BE2C (cell line): ENCODE measurements at regions not wholly inside any gene's neighbourhood (a gene's known extent, or its start where the extent isn't known, plus 50 kb on each side); places are given as distances from the start of the nearest gene placed in this dataset.
"Not testable (repeated sequence)": the region's sequence is repeated elsewhere in the genome, so short reads cannot be mapped to it uniquely, and the experiment has no call there.

Experiments used
- DNase-seq: peaks from one replicate; pipeline ENCODE4 v3.0.0-alpha.2; 2020
- H3K27me3 ChIP-seq: fragments of 250-450 bp; sonication (Bioruptor Pico); 2 replicates; pipeline ENCODE4 v1.5.1; 2020; ENCODE audit warnings: mild to moderate bottlenecking
- H3K36me3 ChIP-seq: fragments of 250-450 bp; sonication (Bioruptor Pico); 2 replicates; pipeline ENCODE4 v1.5.1; 2020; ENCODE audit warnings: mild to moderate bottlenecking
- H3K4me1 ChIP-seq: fragments of 250-450 bp; sonication (Bioruptor Pico); 2 replicates; pipeline ENCODE4 v1.5.1; 2020
- H3K4me3 ChIP-seq: 2 replicates; pipeline ENCODE4 v1.5.1; 2011; ENCODE audit warnings: low read depth, low read length
- H3K9me3 ChIP-seq: fragments of 250-450 bp; sonication (Bioruptor Pico); 2 replicates; pipeline ENCODE4 v1.5.1; 2020
- TF ChIP-seq, protein P1 (sequence below): IDR thresholded peaks from 2 replicates; pipeline ENCODE4 v1.5.1; 2012; ENCODE audit warnings: mild to moderate bottlenecking, low read depth, low read length

DNA sequence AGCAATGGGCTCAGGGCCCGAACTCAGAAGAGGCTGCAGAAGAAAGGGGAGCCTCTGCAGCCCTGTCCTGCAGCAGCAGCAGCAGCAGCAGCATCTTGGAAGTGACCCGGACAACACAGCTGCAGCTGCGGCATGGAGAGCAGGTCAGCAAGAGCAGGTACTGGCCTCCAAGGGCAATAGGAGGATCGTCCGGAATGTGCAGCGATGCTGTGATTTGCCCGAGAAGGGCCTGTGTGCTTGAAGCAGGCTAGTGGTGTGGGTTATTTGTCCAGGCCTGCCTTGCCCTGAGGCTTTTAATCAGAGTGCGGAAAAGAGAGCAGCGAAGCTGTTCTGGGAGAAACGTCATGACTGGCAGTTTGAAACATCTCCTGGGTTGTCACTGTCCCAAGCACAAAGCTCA is 126.0 kb downstream of the F11 start:
- Histone ChIP-seq H3K4me3 (no peak overlapping the region), H3K27me3 (no peaks in the 10 kb centered on the region), H3K9me3 (no peaks in the 10 kb centered on the region), H3K36me3 (no peaks in the 10 kb centered on the region), H3K4me1 (no peaks in the 10 kb centered on the region)
- TF ChIP-seq, protein P1, sequence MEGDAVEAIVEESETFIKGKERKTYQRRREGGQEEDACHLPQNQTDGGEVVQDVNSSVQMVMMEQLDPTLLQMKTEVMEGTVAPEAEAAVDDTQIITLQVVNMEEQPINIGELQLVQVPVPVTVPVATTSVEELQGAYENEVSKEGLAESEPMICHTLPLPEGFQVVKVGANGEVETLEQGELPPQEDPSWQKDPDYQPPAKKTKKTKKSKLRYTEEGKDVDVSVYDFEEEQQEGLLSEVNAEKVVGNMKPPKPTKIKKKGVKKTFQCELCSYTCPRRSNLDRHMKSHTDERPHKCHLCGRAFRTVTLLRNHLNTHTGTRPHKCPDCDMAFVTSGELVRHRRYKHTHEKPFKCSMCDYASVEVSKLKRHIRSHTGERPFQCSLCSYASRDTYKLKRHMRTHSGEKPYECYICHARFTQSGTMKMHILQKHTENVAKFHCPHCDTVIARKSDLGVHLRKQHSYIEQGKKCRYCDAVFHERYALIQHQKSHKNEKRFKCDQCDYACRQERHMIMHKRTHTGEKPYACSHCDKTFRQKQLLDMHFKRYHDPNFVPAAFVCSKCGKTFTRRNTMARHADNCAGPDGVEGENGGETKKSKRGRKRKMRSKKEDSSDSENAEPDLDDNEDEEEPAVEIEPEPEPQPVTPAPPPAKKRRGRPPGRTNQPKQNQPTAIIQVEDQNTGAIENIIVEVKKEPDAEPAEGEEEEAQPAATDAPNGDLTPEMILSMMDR: no peak
- DNase-seq: no peak

DNA sequence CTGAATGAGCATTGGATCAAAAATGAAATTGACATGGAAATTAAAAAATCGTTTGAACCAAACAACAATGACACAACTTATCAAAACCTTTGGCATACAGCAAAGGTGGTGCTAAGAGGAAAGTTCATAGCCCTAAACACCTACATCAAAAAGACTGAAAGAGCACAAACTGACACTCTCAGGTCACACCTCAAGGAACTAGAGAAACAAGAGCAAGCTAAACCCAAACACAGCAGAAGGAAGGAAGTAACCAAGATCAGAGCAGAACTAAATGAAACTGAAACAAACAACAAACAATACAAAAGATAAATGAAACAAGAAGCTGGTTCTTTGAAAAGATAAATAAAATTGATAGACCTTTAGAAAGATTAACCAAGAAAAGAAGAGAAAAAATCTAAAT is 118.3 kb downstream of the F11 start:
- H3K36me3 ChIP-seq, H3K9me3 ChIP-seq, H3K4me3 ChIP-seq, H3K27me3 ChIP-seq, H3K4me1 ChIP-seq, DNase-seq: not testable (repeated sequence)

DNA sequence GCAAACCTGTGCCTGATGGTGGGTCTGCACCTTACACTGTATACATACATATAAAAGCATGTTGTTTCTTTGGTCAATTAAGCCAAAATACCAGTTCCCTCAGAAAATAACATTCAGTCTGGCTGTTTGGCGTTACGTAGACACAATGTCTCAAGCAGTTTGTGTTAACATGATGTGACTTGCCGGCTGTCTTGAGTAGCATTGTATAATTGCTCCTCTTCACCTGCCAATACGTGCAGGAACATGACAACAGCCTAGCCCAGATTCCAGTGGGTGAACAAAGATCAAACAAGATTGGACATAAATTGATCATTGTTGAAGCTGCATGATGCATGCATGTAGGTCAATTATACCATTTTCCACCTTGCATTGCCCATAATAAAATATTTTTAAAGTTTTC is 102.3 kb downstream of the F11 start:
- Histone ChIP-seq H3K36me3 (no peaks in the 10 kb centered on the region), H3K4me3 (no peak overlapping the region), H3K9me3 (no peaks in the 10 kb centered on the region), H3K4me1 (no peaks in the 10 kb centered on the region), H3K27me3 (no peaks in the 10 kb centered on the region)
- TF ChIP-seq, protein P1: no peak
- no peak for DNase-seq

DNA sequence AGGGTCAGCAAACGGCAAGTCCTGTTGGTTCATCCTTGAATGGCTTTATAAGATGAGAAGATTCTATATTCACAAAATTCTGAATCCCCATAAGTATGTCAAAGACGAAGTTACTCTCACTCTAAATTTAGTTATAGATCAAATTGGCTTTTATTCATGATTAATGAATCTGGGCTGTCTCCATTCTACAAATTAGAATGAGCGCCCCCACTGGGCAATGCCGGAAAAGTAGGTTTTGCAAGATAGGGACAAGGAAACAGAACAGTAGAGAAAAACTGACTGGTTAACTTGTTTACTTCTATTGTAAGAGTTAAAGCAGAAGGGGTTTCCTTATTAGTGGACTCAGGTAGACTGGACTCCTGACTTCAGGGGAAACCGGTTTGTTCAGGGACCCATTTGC is 100.3 kb downstream of the F11 start:
- no peak overlapping the region for H3K4me3 ChIP-seq
- TF ChIP-seq, protein P1: peak; percentile 24; the same call in 1 of the 2 replicates
- no peak for DNase-seq
- H3K36me3 ChIP-seq: no peaks in the 10 kb centered on the region
- H3K27me3 ChIP-seq: no peaks in the 10 kb centered on the region
- no peaks in the 10 kb centered on the region for H3K9me3 ChIP-seq
- H3K4me1 ChIP-seq: no peaks in the 10 kb centered on the region

DNA sequence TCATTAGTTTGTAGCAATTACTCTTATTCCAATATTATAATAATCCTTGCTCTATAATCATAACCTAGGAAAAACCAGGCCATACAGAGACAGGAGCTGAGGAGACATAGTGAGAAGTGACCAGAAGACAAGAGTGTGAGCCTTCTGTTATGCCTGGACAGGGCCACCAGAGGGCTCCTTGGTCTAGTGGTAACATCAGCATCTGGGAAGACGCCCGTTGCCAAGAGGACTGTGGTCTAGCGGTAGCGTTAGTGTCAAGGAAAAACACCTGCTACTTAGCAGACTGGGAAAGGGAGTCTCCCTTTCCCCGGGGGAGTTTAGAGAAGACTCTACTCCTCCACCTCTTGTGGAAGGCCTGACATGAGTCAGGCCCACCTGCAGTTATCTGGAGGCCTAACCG is 97.0 kb downstream of the F11 start:
- not testable (repeated sequence) for H3K27me3 ChIP-seq, H3K4me3 ChIP-seq
- peak; percentile 19 for DNase-seq

DNA sequence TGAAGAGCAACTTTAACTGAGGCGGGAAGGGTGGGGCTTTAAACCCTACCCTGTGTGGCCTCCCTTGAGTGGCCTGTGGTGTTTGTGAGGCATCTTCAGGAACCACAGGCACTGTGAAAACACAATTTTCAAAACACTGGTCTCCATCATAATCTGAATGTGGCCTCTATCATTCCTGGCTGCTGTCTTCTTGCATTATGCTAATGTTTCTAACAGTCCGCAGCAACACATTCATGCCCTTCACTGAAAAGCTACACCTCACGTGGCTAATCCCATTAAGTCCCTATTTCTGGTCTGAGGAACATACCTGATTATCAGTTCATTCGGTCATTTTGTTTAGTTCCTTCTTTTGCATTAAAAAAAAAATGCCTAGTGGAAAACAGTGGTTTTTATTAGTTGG is 94.6 kb downstream of the F11 start:
- Histone ChIP-seq H3K4me1 (no peaks in the 10 kb centered on the region), H3K4me3 (no peak overlapping the region), H3K9me3 (no peaks in the 10 kb centered on the region), H3K36me3 (no peaks in the 10 kb centered on the region), H3K27me3 (no peaks in the 10 kb centered on the region)
- no peak for DNase-seq
- TF ChIP-seq, protein P1: no peak

More for the DNA sequence above, 97.0 kb downstream of the F11 start:
- not testable (repeated sequence) for H3K36me3 ChIP-seq, H3K9me3 ChIP-seq, H3K4me1 ChIP-seq
- TF ChIP-seq, protein P1: peak; percentile 17; the same call in 1 of the 2 replicates

DNA sequence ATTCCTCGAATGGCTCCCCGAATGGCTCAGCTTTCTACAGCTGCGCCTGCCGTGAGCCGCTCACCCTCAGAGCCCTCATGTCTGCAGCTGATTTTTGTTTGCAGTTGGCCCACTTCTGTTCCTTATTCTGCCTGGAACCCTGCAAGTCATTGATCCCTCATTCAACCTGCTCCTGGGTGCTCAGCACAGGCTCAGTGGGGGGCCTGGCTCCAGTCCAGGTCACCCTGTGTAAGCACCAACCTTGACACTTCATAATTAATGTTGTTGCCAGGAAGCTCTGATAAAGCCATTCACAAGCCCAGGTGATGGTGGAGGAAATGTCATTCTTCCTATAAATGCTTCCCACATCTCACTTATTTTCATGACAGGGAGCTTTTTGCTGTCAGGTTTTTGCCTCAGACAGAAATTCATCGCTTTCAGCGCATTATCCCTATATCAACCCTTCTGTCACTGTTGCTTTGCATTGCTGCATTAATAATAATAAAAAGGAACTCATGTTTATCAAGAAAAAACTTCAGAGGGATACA is 85.7 kb downstream of the F11 start:
- no peak for DNase-seq
- H3K4me1 ChIP-seq: no peaks in the 10 kb centered on the region
- H3K4me3 ChIP-seq: no peak overlapping the region
- no peaks in the 10 kb centered on the region for H3K36me3 ChIP-seq
- H3K27me3 ChIP-seq: peaks cover 1% of the 10 kb centered on the region
- TF ChIP-seq, protein P1: no peak
- no peaks in the 10 kb centered on the region for H3K9me3 ChIP-seq
